Heart right ventricle (tissue), 16 donors: ENCODE measurements at regions not wholly inside any gene's neighbourhood (a gene's known extent, or its start where the extent isn't known, plus 50 kb on each side); places are given as distances from the start of the nearest gene placed in this dataset.
A peak's percentile ranks its signal among the peaks of the same experiment; 100 is the strongest.

ENCODE experiments used
- ATAC-seq, 8 donors: fragments of 200-7000 bp; cut with Tn5 transposase; one replicate each; pipeline ENCODE4 v1.9.1; 2020; ENCODE audit warnings: mild to moderate bottlenecking in 8 of 8, moderate library complexity in 8 of 8, moderate number of reproducible peaks in 1 of 8
- DNase-seq, 2 donors: peaks; one replicate each; pipeline ENCODE4 v3.0.0-alpha.2; 2020
- H3K27ac ChIP-seq, 10 donors: fragments of 200-600 bp; sonication (generic) in 2 of 10; one replicate each; pipeline versions ENCODE4 v1.5.0 to v1.8.0; 2020 to 2022; ENCODE audit warnings: mild to moderate bottlenecking in 3 of 10
- H3K27me3 ChIP-seq, 7 donors: fragments of 200-600 bp; one replicate each; pipeline ENCODE4 v1.8.0; 2021 to 2022; ENCODE audit warnings: mild to moderate bottlenecking in 2 of 7
- H3K36me3 ChIP-seq, 9 donors: fragments of 200-600 bp; sonication (generic) in 1 of 9; one replicate each; pipeline versions ENCODE4 v1.5.0 to v1.8.0; 2020 to 2022; ENCODE audit warnings: mild to moderate bottlenecking in 2 of 9
- H3K4me1 ChIP-seq, 9 donors: fragments of 200-600 bp; sonication (generic) in 1 of 9; one replicate each; pipeline versions ENCODE4 v1.5.0 to v1.8.0; 2020 to 2022; ENCODE audit warnings: mild to moderate bottlenecking in 4 of 9
- H3K4me3 ChIP-seq, 10 donors: fragments of 200-600 bp; sonication (generic) in 2 of 10; one replicate each; pipeline versions ENCODE4 v1.5.0 to v1.8.0; 2020 to 2022; ENCODE audit warnings: mild to moderate bottlenecking in 7 of 10, moderate library complexity in 2 of 10
- H3K9me3 ChIP-seq, 11 donors: fragments of 200-600 bp in 10 of 11; sonication (generic) in 2 of 11; one replicate each; pipeline versions ENCODE4 v1.5.0 to v1.8.0; 2013 to 2022; ENCODE audit warnings: mild to moderate bottlenecking in 2 of 11, control low read depth in 1 of 11, moderate library complexity in 1 of 11
- CTCF ChIP-seq, 9 donors: fragments of 200-600 bp; sonication (generic) in 2 of 9; IDR thresholded peaks; one replicate each; pipeline versions ENCODE4 v1.5.0 to v1.8.0; 2021 to 2022; ENCODE audit warnings: antibody characterized with exemption in 9 of 9, mild to moderate bottlenecking in 5 of 9, moderate library complexity in 1 of 9
- WGBS, 2 donors: extraction: QIAGEN DNeasy Blood & Tissue Kit; methylation state at CpG; one replicate each; pipeline ENCODE4 v1.1.7; 2013; ENCODE audit warnings: inconsistent platforms in 1 of 2; 5-methylcytosine and 5-hydroxymethylcytosine counted together
- intact Hi-C, 10 donors: fragments of 100-400 bp; cut with DNase I; formaldehyde crosslinking; loops; one replicate each; pipeline versions ENCODE4 v1.11.1 to v1.14.2; 2022
- donor health status: Arrhythmogenic right ventricular cardiomyopathy.
- donor health status: ischemic (EF 13 %, LVEDD 7.1; RV severe dilation, severe dysfunction).
- donor health status: healthy with polysubstance abuse.
- donor health status: DM: no; HTN: yes; CAD: no.
- donor health status: DM: no; HTN: no; CAD: no.
- donor health status: ischemic (EF 25% LVEDD 6.9; RV normal size, moderate dysfunction).
- donor health status: ischemic (EF 25% LVEDD 5.7; RV mildly dilated, moderate dysfunction).
- donor health status: healthy.
- donor health status: DM: yes; HTN: yes; CAD: no.
- donor health status: Ischemic cardiomyopathy.
- donor health status: ischemic (EF 35%, LVEDD 5.7; RV mildly dilated, moderate dysfunction).
- donor health status: nonischemic (EF 11% LVEDD 7.7; RV severe dilation, severe dysfunction).
- donor health status: DM: yes; HTN: yes; CAD: no.
- donor health status: PGD.
- donor health status: ischemic (EF 29% LVEDD 5.4; RV normal size, mild dysfunction).
- donor health status: nonischemic (EF 23%, LVEDD 6.1; RV moderate dilation, normal function).

DNA sequence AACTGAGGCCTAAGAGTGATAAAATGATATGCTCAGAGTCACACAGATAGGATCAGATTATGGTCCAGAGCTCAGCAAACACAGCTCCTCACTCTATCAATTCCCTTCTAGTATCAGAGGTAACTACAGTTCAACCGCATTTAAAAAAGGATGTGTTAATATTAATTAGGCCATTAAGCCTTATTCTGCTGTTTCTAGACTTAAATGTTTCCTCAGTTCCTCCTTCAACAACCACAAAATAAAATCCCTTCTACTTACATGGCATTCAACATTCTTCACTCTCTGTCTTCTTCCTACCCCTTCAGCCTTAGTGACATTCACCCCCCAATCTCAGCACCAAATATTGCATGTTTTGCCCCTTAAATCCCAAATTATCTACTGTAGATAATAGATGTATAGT lies 254.9 kb downstream of the PLPP3 start:
- 94 to 100% methylated on average over 1 of the region's 1 CpG for WGBS, 2 donors
- Histone ChIP-seq H3K4me1 (peaks cover 0 to 18% (median 11%) of the 10 kb centered on the region in 9 donors), H3K9me3 (no peaks in the 10 kb centered on the region), H3K36me3 (no peaks in the 10 kb centered on the region), H3K27ac (no peak overlapping the region), H3K4me3 (no peak overlapping the region), H3K27me3 (no peaks in the 10 kb centered on the region)
- ATAC-seq (no peak), DNase-seq (no peak)
- TF ChIP-seq CTCF (IDR thresholded peaks at IDR 0.05) = no peak
- intact Hi-C loops = no loop called here

- no peak for TF ChIP-seq CTCF (IDR thresholded peaks at IDR 0.05)
- no peaks in the 10 kb centered on the region for H3K27me3 ChIP-seq
- intact Hi-C loops = no loop called here
- no peaks in the 10 kb centered on the region for H3K9me3 ChIP-seq
- DNase-seq = no peak
- peaks cover 0 to 18% (median 8%) of the 10 kb centered on the region in 9 donors for H3K4me1 ChIP-seq
- 78 to 89% methylated on average over 3 of the region's 3 CpGs for WGBS, 2 donors
- H3K27ac ChIP-seq = no peak overlapping the region
- no peak overlapping the region for H3K4me3 ChIP-seq
- no peaks in the 10 kb centered on the region for H3K36me3 ChIP-seq
- no peak for ATAC-seq
Measured at GRCh38 chr1:56322211-56322610, 257.2 kb downstream of the PLPP3 start.

DNA sequence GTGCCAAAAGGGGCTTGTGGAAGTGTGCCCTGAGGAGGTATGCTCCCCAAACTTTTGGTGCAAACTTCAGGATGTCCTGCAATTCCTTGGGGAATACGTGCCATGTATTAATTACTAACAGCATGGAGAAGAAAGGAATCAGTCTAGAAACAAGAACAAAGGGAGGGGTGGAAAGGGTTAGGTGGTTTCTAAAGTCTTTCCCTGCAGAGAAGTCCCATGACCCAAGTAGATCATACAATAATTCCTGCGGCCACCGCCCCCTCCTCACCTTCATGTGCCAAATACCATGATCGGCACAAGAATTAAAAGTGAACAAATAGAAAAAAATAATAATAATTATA lies 258.2 kb downstream of the PLPP3 start:
- TF ChIP-seq CTCF (IDR thresholded peaks at IDR 0.05) = no peak
- ATAC-seq = no peak
- intact Hi-C loops = no loop called here
- 80 to 85% methylated on average over 4 of the region's 4 CpGs for WGBS, 2 donors
- H3K27me3 ChIP-seq = no peaks in the 10 kb centered on the region
- H3K27ac ChIP-seq = peak overlapping the region in 2 of 10 donors; percentile 4 to 60
- H3K36me3 ChIP-seq = no peaks in the 10 kb centered on the region
- H3K4me1 ChIP-seq = peaks cover 0 to 19% (median 8%) of the 10 kb centered on the region in 9 donors
- no peak for DNase-seq
- H3K4me3 ChIP-seq = no peak overlapping the region
- no peaks in the 10 kb centered on the region for H3K9me3 ChIP-seq

- H3K4me1 ChIP-seq = peaks cover 0 to 19% (median 8%) of the 10 kb centered on the region in 9 donors
- no peaks in the 10 kb centered on the region for H3K27me3 ChIP-seq
- peak overlapping the region in 2 of 10 donors; percentile 4 to 60 for H3K27ac ChIP-seq
- H3K36me3 ChIP-seq = no peaks in the 10 kb centered on the region
- DNase-seq (no peak), ATAC-seq (peak in 4 of 8 donors; percentile 33 to 77 (median 70))
- 57 to 58% methylated on average over 3 of the region's 3 CpGs for WGBS, 2 donors
- intact Hi-C loops = no loop called here
- no peak overlapping the region for H3K4me3 ChIP-seq
- TF ChIP-seq CTCF (IDR thresholded peaks at IDR 0.05) = no peak
- H3K9me3 ChIP-seq = no peaks in the 10 kb centered on the region
Measured at GRCh38 chr1:56320464-56321149, 258.8 kb downstream of the PLPP3 start.
